ENCODE measurements at regions not wholly inside any gene's neighbourhood (a gene's known extent, or its start where the extent isn't known, plus 50 kb on each side); places are given as distances from the start of the nearest gene placed in this dataset.

DNA sequence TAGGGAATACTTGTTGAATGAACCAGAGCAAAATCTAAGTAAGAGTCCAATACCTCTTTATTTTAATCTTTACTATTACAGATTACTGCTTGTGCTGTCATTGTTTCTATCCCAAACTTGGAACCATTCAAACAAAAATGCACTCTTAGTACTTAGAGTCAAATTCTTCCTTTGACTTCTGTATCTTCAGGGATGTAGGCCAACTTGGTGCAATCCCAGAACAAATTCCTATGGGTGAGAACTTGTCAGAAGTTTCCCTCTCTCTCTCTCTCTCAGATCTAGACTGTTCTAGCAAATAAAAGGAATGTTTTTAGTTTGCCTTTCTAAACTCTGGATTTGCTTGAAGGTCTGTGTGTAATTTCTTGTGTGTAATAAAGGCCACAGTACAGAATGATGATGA, 329.0 kb upstream of the TMTC4 start:
- TF ChIP-seq, protein P1, sequence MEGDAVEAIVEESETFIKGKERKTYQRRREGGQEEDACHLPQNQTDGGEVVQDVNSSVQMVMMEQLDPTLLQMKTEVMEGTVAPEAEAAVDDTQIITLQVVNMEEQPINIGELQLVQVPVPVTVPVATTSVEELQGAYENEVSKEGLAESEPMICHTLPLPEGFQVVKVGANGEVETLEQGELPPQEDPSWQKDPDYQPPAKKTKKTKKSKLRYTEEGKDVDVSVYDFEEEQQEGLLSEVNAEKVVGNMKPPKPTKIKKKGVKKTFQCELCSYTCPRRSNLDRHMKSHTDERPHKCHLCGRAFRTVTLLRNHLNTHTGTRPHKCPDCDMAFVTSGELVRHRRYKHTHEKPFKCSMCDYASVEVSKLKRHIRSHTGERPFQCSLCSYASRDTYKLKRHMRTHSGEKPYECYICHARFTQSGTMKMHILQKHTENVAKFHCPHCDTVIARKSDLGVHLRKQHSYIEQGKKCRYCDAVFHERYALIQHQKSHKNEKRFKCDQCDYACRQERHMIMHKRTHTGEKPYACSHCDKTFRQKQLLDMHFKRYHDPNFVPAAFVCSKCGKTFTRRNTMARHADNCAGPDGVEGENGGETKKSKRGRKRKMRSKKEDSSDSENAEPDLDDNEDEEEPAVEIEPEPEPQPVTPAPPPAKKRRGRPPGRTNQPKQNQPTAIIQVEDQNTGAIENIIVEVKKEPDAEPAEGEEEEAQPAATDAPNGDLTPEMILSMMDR (IDR thresholded peaks at IDR 0.05; ENCODE audit: low read depth, low read length, missing control alignments): no peak
- H3K4me3 ChIP-seq (ENCODE audit: low read depth, low read length): no peak overlapping the region
- no peak for DNase-seq (ENCODE audit: low read depth)

DNA sequence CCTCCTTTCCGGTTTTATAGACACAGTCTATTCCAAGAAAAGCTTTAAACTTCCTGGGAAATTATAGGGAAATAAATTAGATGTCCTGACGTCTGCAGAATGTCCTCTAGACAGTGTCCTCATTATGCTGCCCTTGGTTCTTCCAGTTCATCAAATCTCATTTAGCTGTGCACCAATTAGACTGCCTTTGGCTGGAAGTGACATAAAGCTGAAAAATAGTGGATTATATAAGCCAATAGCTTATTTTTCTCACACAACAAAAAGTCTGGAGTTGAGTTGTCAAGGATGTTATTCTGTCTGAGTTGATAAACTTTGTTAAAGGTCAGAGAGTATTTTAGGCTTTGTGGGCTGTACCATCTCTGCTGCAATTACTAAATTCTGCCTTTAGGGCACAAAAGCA, 314.8 kb upstream of the TMTC4 start:
- no peak for DNase-seq (ENCODE audit: low read depth)
- no peak overlapping the region for H3K4me3 ChIP-seq (ENCODE audit: low read depth, low read length)
- TF ChIP-seq, protein P1 (IDR thresholded peaks at IDR 0.05; ENCODE audit: low read depth, low read length, missing control alignments): no peak

DNA sequence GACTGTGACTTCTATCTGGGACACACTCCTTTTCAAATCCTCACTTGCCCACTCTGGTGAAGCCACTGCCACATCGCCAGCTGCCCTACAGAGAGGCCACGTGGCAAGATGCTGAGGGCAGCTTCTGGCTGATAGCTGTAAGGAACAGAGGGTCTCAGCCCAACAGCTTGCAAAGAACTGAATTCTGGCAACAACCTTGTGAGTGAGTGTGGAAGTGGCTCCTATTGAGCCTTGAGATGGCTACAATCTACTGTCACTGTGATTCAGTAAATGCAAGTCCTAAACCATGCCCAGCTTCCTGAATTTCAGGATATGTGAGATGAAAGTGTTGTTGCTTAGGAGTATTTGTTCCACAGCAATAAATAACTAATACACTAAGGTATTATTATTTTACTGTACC, 314.3 kb upstream of the TMTC4 start:
- TF ChIP-seq, protein P1 (IDR thresholded peaks at IDR 0.05; ENCODE audit: low read depth, low read length, missing control alignments): no peak
- DNase-seq (ENCODE audit: low read depth): no peak

DNA sequence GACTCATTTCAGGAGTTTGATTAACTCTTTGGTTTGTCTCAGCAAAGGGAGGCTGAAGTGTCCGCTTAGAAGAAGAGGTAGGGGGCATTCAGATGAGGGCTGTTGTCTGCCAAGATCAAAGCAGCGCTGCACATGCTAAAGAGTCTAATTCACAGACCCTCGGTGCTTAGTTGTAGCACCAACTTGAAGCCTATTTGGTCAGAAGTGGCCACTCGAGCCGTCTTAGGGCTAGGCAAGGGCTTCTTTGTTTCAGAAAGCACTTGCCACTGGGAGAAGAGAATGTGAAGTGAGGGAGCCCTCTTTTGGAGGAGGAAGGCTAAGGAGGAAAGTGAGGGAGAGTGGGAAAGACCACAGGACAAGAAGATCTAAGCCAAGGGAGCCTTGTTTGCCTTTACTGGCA, 313.4 kb upstream of the TMTC4 start:
- H3K4me3 ChIP-seq (ENCODE audit: low read depth, low read length): no peak overlapping the region
- DNase-seq (ENCODE audit: low read depth): no peak
- TF ChIP-seq, protein P1 (IDR thresholded peaks at IDR 0.05; ENCODE audit: low read depth, low read length, missing control alignments): no peak

More for the DNA sequence above, 314.3 kb upstream of the TMTC4 start:
- no peak overlapping the region for H3K4me3 ChIP-seq (ENCODE audit: low read depth, low read length)

DNA sequence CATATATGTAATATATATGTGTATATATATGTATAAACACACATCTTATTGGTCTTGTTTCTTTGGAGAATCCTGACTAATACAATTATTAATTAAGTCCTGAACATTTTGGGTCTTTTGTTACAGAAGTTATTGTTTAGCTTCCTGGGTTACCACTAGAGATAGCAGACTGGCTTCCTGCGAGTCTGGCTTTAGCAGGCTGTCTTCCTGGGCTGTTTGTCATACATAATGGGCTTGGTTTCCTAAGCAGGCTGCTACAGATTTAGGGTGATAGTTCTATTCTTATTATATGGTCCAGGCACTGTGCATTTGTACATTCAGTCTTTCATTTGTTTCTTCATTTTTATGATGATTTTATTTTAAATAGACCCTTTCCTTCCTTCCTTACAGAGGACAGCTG, 312.0 kb upstream of the TMTC4 start:
- DNase-seq (ENCODE audit: low read depth): no peak

DNA sequence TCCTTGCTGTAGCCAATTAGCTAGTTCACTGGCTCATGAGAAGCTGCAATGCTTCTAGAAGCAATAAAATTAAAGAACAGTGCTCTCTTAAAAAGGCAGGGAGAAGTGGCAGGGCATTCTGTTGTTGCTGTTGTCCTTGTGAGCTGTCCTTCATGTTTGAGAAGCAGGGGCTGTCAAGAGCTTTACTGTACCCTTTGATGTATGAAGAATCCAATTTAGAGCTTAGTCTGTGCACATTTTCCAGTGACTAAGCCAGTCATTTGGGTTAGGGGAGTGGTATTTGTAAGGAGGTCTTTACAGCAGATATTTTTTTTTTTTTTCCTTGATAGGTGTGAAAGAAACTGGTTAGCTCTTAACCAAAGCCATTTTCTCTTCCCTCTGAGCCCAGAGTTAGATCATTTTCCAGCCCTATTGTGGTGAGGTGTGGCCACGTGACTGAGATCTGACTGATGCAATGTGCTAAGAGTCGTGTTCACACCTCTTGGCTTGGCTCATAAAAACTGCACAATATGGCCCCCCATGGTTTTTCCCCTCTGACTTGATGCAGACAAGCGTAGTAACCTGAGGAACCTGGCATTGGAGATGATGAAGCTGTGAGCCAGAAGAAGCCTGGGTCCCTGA, 309.6 kb upstream of the TMTC4 start:
- TF ChIP-seq, protein P1 (IDR thresholded peaks at IDR 0.05; ENCODE audit: low read depth, low read length, missing control alignments): no peak
- no peak overlapping the region for H3K4me3 ChIP-seq (ENCODE audit: low read depth, low read length)
- no peak for DNase-seq (ENCODE audit: low read depth)

More for the DNA sequence above, 312.0 kb upstream of the TMTC4 start:
- H3K4me3 ChIP-seq (ENCODE audit: low read depth, low read length): no peak overlapping the region
- TF ChIP-seq, protein P1 (IDR thresholded peaks at IDR 0.05; ENCODE audit: low read depth, low read length, missing control alignments): no peak

DNA sequence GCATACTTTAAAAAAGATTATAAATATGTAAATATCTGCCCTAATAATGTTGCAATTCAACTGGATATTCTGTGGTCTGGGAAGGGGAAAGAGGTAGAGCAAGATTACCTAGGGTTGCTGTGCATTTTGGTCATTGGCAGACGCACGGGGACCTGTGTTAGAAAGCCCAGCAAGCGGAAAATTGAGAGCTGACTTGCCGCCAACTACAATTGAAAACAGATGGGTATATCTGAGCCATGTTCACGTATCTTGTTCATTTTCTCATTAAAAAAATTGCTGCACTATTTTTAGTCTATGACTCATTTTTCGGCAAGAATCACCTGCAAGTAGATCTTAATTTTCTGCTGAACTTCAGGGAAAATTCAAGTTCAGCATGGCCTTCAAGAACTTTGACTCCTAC, 308.5 kb upstream of the TMTC4 start:
- no peak overlapping the region for H3K4me3 ChIP-seq (ENCODE audit: low read depth, low read length)
- TF ChIP-seq, protein P1 (IDR thresholded peaks at IDR 0.05; ENCODE audit: low read depth, low read length, missing control alignments): no peak
- no peak for DNase-seq (ENCODE audit: low read depth)
